ENCODE measurements at regions not wholly inside any gene's neighbourhood (a gene's known extent, or its start where the extent isn't known, plus 50 kb on each side); places are given as distances from the start of the nearest gene placed in this dataset. TPM values are rescaled to one million over a fixed set of nuclear protein-coding genes. Genes with fewer than 3 reads are reported as not detected.

DNA sequence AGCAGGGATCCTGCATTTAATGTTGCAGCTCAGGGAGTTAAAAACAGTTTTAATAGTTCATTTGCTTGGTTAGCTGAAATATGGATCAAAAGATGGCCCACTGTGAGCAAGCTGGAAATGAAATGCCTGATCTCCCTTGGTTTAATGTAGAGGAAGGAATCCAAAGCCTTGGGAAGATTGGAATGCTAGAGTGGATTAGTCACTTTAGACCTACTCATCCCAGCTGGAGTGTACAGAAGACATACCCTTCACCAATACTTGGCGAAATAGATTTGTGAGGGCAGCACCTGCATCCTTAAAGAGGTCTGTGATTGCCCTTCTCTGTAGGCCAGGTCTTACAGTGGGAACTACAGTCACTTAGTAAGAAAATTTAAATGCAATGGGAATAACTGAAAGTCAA, 58.0 kb upstream of the KRAS start:
- no peak for DNase-seq (ENCODE audit: low spot score)
- TF ChIP-seq, protein P1, sequence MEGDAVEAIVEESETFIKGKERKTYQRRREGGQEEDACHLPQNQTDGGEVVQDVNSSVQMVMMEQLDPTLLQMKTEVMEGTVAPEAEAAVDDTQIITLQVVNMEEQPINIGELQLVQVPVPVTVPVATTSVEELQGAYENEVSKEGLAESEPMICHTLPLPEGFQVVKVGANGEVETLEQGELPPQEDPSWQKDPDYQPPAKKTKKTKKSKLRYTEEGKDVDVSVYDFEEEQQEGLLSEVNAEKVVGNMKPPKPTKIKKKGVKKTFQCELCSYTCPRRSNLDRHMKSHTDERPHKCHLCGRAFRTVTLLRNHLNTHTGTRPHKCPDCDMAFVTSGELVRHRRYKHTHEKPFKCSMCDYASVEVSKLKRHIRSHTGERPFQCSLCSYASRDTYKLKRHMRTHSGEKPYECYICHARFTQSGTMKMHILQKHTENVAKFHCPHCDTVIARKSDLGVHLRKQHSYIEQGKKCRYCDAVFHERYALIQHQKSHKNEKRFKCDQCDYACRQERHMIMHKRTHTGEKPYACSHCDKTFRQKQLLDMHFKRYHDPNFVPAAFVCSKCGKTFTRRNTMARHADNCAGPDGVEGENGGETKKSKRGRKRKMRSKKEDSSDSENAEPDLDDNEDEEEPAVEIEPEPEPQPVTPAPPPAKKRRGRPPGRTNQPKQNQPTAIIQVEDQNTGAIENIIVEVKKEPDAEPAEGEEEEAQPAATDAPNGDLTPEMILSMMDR (IDR thresholded peaks at IDR 0.05) = no peak
- ATAC-seq (ENCODE audit: low FRiP score) = no peak

DNA sequence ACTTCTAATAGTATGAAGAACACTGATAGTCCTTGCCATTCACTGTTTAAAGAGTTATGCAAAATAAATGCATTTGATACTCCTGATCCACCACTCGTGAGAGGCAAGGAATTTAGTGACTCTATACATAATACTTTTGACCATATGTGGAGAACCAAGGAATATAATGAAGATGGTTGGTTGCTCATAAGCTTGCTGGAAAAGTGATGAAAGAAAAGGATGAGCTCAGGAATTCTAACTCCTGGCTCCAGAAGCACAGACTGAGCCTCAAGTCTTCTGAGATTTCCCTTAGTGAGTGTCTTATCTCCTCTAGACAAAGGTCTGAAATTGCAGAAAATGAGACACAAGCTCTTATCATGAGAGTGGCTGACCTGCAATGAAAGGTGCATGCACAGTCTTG, 57.1 kb upstream of the KRAS start:
- ATAC-seq (ENCODE audit: low FRiP score) = no peak
- TF ChIP-seq, protein P1 (IDR thresholded peaks at IDR 0.05) = no peak
- no peak for DNase-seq (ENCODE audit: low spot score)

DNA sequence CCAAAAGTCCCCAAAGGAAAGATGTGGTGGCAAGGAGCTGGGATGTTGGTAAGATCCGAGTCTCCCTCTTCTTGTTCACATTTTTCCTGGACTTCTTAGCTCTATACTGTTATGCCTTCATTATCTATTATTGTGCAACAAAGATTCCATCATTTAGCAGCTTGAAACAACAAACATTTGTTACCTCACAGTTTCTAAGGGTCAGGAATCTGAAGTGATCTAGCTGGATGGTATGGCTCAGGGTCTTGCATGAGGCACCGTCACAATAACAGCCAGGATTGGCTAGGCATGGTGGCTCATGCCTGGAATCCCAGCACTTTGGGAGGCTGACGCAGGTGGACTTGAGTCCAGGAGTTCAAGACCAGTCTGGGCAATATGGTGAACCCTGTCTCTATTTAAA, 51.1 kb upstream of the KRAS start:
- DNase-seq (ENCODE audit: low spot score) (no peak), ATAC-seq (ENCODE audit: low FRiP score) (no peak)
- TF ChIP-seq, protein P1 (IDR thresholded peaks at IDR 0.05) = no peak

Small RNA genes in the stretch of these regions (small RNA-seq; reads per million reads assigned to genes)
- not detected for gene AC092451.1
- not detected for gene RNU4-67P
